ENCODE measurements at regions not wholly inside any gene's neighbourhood (a gene's known extent, or its start where the extent isn't known, plus 50 kb on each side); places are given as distances from the start of the nearest gene placed in this dataset.
"Not testable (repeated sequence)": the region's sequence is repeated elsewhere in the genome, so short reads cannot be mapped to it uniquely, and the experiment has no call there.

- H3K4me3 Mint-ChIP-seq; H3K27me3 ChIP-seq (replicated peaks in 1 of 4; ENCODE audit: control extremely low read depth in 1 of 4, control insufficient read depth in 3 of 4, insufficient read depth in 4 of 4, low read length in 3 of 4); H3K9ac ChIP-seq (ENCODE audit: low read length); POLR2A ChIA-PET; H3K9me3 ChIP-seq (ENCODE audit: control extremely low read depth in 1 of 3, control insufficient read depth in 2 of 3, insufficient read depth in 1 of 3, low read length in 2 of 3); H2AFZ ChIP-seq (ENCODE audit: insufficient read depth, low read depth, low read length, poor library complexity, severe bottlenecking); H3K4me1 ChIP-seq (ENCODE audit: control insufficient read depth in 2 of 2, insufficient read depth in 2 of 2, low read length in 2 of 2); DNase-seq; H3K36me3 ChIP-seq (replicated peaks in 1 of 2; ENCODE audit: control extremely low read depth in 1 of 2, control insufficient read depth in 1 of 2, extremely low read depth in 1 of 2, insufficient read depth in 2 of 2, low read length in 1 of 2); ATAC-seq (ENCODE audit: low read depth); H3K4me3 ChIP-seq (ENCODE audit: control extremely low read depth in 1 of 5, extremely low read depth in 1 of 5, insufficient read depth in 1 of 5, low read depth in 2 of 5, low read length in 4 of 5); intact Hi-C loops (cut with micrococcal nuclease); H3K27me3 Mint-ChIP-seq; H3K27ac ChIP-seq (ENCODE audit: low read length in 2 of 2); CTCF ChIA-PET; H3K4me2 ChIP-seq (replicated peaks; ENCODE audit: low read depth, low read length, poor library complexity, severe bottlenecking); H3K79me2 ChIP-seq (ENCODE audit: control insufficient read depth, insufficient read depth, low read length); H3K27ac Mint-ChIP-seq; H4K20me1 ChIP-seq (ENCODE audit: control insufficient read depth, insufficient read depth, low read length, poor library complexity, severe bottlenecking); H3K4me1 Mint-ChIP-seq: not testable (repeated sequence)
- 73% methylated on average over 2 of the region's 3 CpGs for WGBS (ENCODE audit: insufficient coverage)
- H3K9me3 Mint-ChIP-seq (ENCODE audit: insufficient read depth) = peaks cover 20% of the 10 kb centered on the region
Observed at GRCh38 chr13:54131433-54131832, 1102.8 kb downstream of the OLFM4 start.

- H3K79me2 ChIP-seq (ENCODE audit: control insufficient read depth, insufficient read depth, low read length); H3K4me1 Mint-ChIP-seq; H3K4me3 ChIP-seq (ENCODE audit: control extremely low read depth in 1 of 5, extremely low read depth in 1 of 5, insufficient read depth in 1 of 5, low read depth in 2 of 5, low read length in 4 of 5); DNase-seq; H3K9ac ChIP-seq (ENCODE audit: low read length); intact Hi-C loops (cut with micrococcal nuclease); H3K9me3 ChIP-seq (ENCODE audit: control extremely low read depth in 1 of 3, control insufficient read depth in 2 of 3, insufficient read depth in 1 of 3, low read length in 2 of 3); H3K27ac Mint-ChIP-seq; H4K20me1 ChIP-seq (ENCODE audit: control insufficient read depth, insufficient read depth, low read length, poor library complexity, severe bottlenecking); H3K27me3 ChIP-seq (replicated peaks in 1 of 4; ENCODE audit: control extremely low read depth in 1 of 4, control insufficient read depth in 3 of 4, insufficient read depth in 4 of 4, low read length in 3 of 4); H3K27me3 Mint-ChIP-seq; H3K4me2 ChIP-seq (replicated peaks; ENCODE audit: low read depth, low read length, poor library complexity, severe bottlenecking); H3K4me1 ChIP-seq (ENCODE audit: control insufficient read depth in 2 of 2, insufficient read depth in 2 of 2, low read length in 2 of 2); CTCF ChIA-PET; H3K27ac ChIP-seq (ENCODE audit: low read length in 2 of 2); H2AFZ ChIP-seq (ENCODE audit: insufficient read depth, low read depth, low read length, poor library complexity, severe bottlenecking); H3K4me3 Mint-ChIP-seq; ATAC-seq (ENCODE audit: low read depth); POLR2A ChIA-PET; H3K36me3 ChIP-seq (replicated peaks in 1 of 2; ENCODE audit: control extremely low read depth in 1 of 2, control insufficient read depth in 1 of 2, extremely low read depth in 1 of 2, insufficient read depth in 2 of 2, low read length in 1 of 2): not testable (repeated sequence)
- H3K9me3 Mint-ChIP-seq (ENCODE audit: insufficient read depth) = peaks cover 17% of the 10 kb centered on the region
- WGBS (ENCODE audit: insufficient coverage) = 84% methylated on average over 6 of the region's 12 CpGs
Observed at GRCh38 chr13:54132127-54132526, 1103.5 kb downstream of the OLFM4 start.

- H3K79me2 ChIP-seq (ENCODE audit: control insufficient read depth, insufficient read depth, low read length); H3K27ac ChIP-seq (ENCODE audit: low read length in 2 of 2); H3K4me1 ChIP-seq (ENCODE audit: control insufficient read depth in 2 of 2, insufficient read depth in 2 of 2, low read length in 2 of 2); H3K4me2 ChIP-seq (replicated peaks; ENCODE audit: low read depth, low read length, poor library complexity, severe bottlenecking); H3K4me3 ChIP-seq (ENCODE audit: control extremely low read depth in 1 of 5, extremely low read depth in 1 of 5, insufficient read depth in 1 of 5, low read depth in 2 of 5, low read length in 4 of 5); intact Hi-C loops (cut with micrococcal nuclease); H3K27ac Mint-ChIP-seq; DNase-seq; H3K27me3 Mint-ChIP-seq; H3K4me3 Mint-ChIP-seq; H3K27me3 ChIP-seq (replicated peaks in 1 of 4; ENCODE audit: control extremely low read depth in 1 of 4, control insufficient read depth in 3 of 4, insufficient read depth in 4 of 4, low read length in 3 of 4); H2AFZ ChIP-seq (ENCODE audit: insufficient read depth, low read depth, low read length, poor library complexity, severe bottlenecking); H3K9ac ChIP-seq (ENCODE audit: low read length); H4K20me1 ChIP-seq (ENCODE audit: control insufficient read depth, insufficient read depth, low read length, poor library complexity, severe bottlenecking); H3K9me3 ChIP-seq (ENCODE audit: control extremely low read depth in 1 of 3, control insufficient read depth in 2 of 3, insufficient read depth in 1 of 3, low read length in 2 of 3); H3K36me3 ChIP-seq (replicated peaks in 1 of 2; ENCODE audit: control extremely low read depth in 1 of 2, control insufficient read depth in 1 of 2, extremely low read depth in 1 of 2, insufficient read depth in 2 of 2, low read length in 1 of 2); CTCF ChIA-PET; H3K4me1 Mint-ChIP-seq; POLR2A ChIA-PET; ATAC-seq (ENCODE audit: low read depth): not testable (repeated sequence)
- WGBS (ENCODE audit: insufficient coverage) = 100% methylated on average over 5 of the region's 9 CpGs
- H3K9me3 Mint-ChIP-seq (ENCODE audit: insufficient read depth) = peaks cover 17% of the 10 kb centered on the region
Observed at GRCh38 chr13:54132720-54133119, 1104.1 kb downstream of the OLFM4 start.

All from B cell (primary cell).